Fibroblast of villous mesenchyme (primary cell): ENCODE measurements at regions not wholly inside any gene's neighbourhood (a gene's known extent, or its start where the extent isn't known, plus 50 kb on each side); places are given as distances from the start of the nearest gene placed in this dataset.
"Not testable (repeated sequence)": the region's sequence is repeated elsewhere in the genome, so short reads cannot be mapped to it uniquely, and the experiment has no call there.

ENCODE experiments used
- DNase-seq: peaks from one replicate; pipeline ENCODE4 v3.0.0-alpha.2; 2010; ENCODE audit warnings: low read depth
- H3K4me3 ChIP-seq: 2 replicates; pipeline ENCODE4 v1.5.1; 2011; ENCODE audit warnings: low read depth, mild to moderate bottlenecking, low read length
- CTCF ChIP-seq: IDR thresholded peaks from 2 replicates; pipeline ENCODE4 v1.5.1; 2012; ENCODE audit warnings: low read depth, mild to moderate bottlenecking, low read length; ENCODE audit not compliant: insufficient read depth

- no peak for TF ChIP-seq CTCF
- H3K4me3 ChIP-seq, result no peak overlapping the region
- DNase-seq, result no peak
These were observed 944.5 kb downstream of the QKI start for GRCh38 chr6:164359036-164359435.

DNA sequence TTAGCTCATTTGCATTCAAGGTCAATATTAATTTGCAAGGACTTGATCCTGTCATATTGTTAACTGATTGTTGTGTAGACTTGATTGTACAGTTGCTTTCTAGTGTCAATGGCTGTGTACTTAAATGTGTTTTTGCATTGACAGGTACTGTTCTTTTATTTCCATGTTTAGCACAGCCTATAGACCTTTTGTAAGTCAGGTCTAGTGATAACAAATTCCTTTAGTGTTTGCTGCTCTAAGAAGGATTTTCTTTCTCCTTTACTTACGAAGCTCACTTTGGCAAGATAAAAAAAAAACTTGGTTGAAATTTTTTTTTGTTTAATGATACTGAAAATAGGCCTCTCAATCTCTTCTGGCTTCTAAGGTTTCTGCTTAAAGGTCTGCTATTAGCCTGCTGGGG is 942.3 kb downstream of the QKI start:
- no peak overlapping the region for H3K4me3 ChIP-seq
- TF ChIP-seq CTCF, result no peak
- DNase-seq, result no peak

DNA sequence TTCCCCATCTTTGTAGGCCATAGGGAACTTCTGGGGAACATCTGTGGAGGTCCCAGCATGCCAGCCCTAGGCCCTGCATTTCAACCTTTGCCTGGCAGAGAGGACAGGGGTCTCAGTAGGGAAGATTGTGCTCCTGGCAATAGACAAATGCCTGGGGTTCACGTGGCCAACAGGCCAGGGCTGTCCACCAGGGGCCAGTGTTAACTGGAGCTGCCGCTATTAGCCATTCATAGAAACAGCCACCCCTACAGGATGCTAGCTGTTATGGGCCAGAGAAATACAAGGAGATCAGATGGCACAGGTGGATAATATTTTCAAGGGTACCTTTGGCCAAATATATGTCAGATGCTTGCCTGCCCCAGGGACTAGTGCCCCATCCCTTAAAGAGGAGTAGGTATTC is 932.9 kb downstream of the QKI start:
- no peak for DNase-seq
- H3K4me3 ChIP-seq, result no peak overlapping the region
- TF ChIP-seq CTCF, result peak; percentile 7

- no peak for DNase-seq
- no peak for TF ChIP-seq CTCF
- H3K4me3 ChIP-seq, result no peak overlapping the region
These were observed 932.1 kb downstream of the QKI start for GRCh38 chr6:164346631-164347030.

- DNase-seq, result no peak
- TF ChIP-seq CTCF, result no peak
- H3K4me3 ChIP-seq, result no peak overlapping the region
These were observed 931.4 kb downstream of the QKI start for GRCh38 chr6:164345806-164346496.

GRCh38 chr6:164345327-164345726 is 930.8 kb downstream of the QKI start:
- no peak for TF ChIP-seq CTCF
- H3K4me3 ChIP-seq, result no peak overlapping the region
- no peak for DNase-seq

DNA sequence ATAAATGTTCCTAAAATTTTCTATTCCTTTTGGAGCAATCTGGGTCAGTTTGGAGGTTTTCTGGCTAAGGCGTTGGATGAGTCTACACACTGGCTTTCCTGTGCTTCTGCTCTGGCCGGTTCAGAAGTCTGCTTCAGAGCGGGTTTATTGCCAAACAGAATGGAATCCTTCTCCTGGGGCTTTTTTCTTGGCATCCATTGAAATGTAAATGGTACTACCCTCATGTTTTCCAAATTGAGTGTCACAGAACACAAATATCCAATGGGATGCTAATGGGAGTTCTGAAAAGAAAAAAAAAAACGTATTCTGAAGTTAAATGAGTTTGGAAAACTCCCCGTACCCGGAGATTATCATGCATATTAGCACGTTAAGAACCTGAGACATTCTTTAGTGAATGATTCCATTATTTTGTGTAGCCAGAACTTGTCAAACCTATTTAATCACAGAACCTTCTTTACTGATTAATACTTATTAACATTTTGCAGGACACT is 930.3 kb downstream of the QKI start:
- no peak for TF ChIP-seq CTCF
- DNase-seq, result no peak
- no peak overlapping the region for H3K4me3 ChIP-seq

- DNase-seq, result not testable (repeated sequence)
These were observed 924.9 kb downstream of the QKI start for GRCh38 chr6:164339442-164339841.

More at GRCh38 chr6:164339442-164339841, 924.9 kb downstream of the QKI start:
- not testable (repeated sequence) for H3K4me3 ChIP-seq
